H9 (cell line): ENCODE measurements at regions not wholly inside any gene's neighbourhood (a gene's known extent, or its start where the extent isn't known, plus 50 kb on each side); places are given as distances from the start of the nearest gene placed in this dataset.

Source experiments
- DNase-seq: peaks from one replicate; pipeline ENCODE4 v3.0.0-alpha.2; 2017
- H2AFZ ChIP-seq: one replicate; pipeline ENCODE4 v1.6.1; 2013; ENCODE audit warnings: mild to moderate bottlenecking, low read length, control low read depth, moderate library complexity
- H2AK5ac ChIP-seq: 2 replicates; pipeline ENCODE4 v1.6.1; 2013; ENCODE audit warnings: low read length, control low read depth, mixed read lengths; ENCODE audit not compliant: insufficient read length
- H2BK120ac ChIP-seq: one replicate; pipeline ENCODE4 v1.6.1; 2013; ENCODE audit warnings: low read depth, mild to moderate bottlenecking, low read length, control low read depth, inconsistent platforms; ENCODE audit not compliant: poor library complexity, severe bottlenecking
- H2BK12ac ChIP-seq: 2 replicates; pipeline ENCODE4 v1.6.1; 2013; ENCODE audit warnings: low read length, control low read depth, mixed read lengths, low read depth; ENCODE audit not compliant: insufficient read length
- H2BK15ac ChIP-seq: 2 replicates; pipeline ENCODE4 v1.6.1; 2013; ENCODE audit warnings: low read depth, low read length, control low read depth
- H2BK20ac ChIP-seq: one replicate; pipeline ENCODE4 v1.6.1; 2013; ENCODE audit warnings: low read depth, mild to moderate bottlenecking, low read length, control low read depth, inconsistent platforms; ENCODE audit not compliant: poor library complexity, severe bottlenecking
- H2BK5ac ChIP-seq: 2 replicates; pipeline ENCODE4 v1.6.1; 2013; ENCODE audit warnings: low read length, control low read depth, mixed read lengths; ENCODE audit not compliant: insufficient read length
- H3K14ac ChIP-seq: 2 replicates; pipeline ENCODE4 v1.6.1; 2013; ENCODE audit warnings: low read length, control low read depth; ENCODE audit not compliant: insufficient read depth
- H3K18ac ChIP-seq: 2 replicates; pipeline ENCODE4 v1.6.1; 2013; ENCODE audit warnings: low read depth, mild to moderate bottlenecking, mixed read lengths, low read length, control low read depth; ENCODE audit not compliant: insufficient read length
- H3K23ac ChIP-seq: 2 replicates; pipeline ENCODE4 v1.6.1; 2013; ENCODE audit warnings: low read length, control low read depth, mixed read lengths, low read depth; ENCODE audit not compliant: insufficient read length
- H3K23me2 ChIP-seq: 2 replicates; pipeline ENCODE4 v1.6.1; 2013; ENCODE audit warnings: low read depth, mild to moderate bottlenecking, mixed read lengths, low read length, control low read depth; ENCODE audit not compliant: insufficient read length, poor library complexity, severe bottlenecking
- H3K27ac ChIP-seq: 2 replicates; pipeline ENCODE4 v1.5.1; 2013; ENCODE audit warnings: low read length, control low read depth, mixed read lengths, low read depth; ENCODE audit not compliant: insufficient read length
- H3K27me3 ChIP-seq: 2 replicates; pipeline ENCODE4 v1.6.1; 2013; ENCODE audit warnings: low read length, control low read depth, inconsistent platforms; ENCODE audit not compliant: insufficient read depth
- H3K4ac ChIP-seq: 2 replicates; pipeline ENCODE4 v1.6.1; 2013; ENCODE audit warnings: low read depth, mild to moderate bottlenecking, control low read depth, inconsistent platforms, low read length, moderate library complexity
- H3K4me1 ChIP-seq: 2 replicates; pipeline ENCODE4 v1.6.1; 2013; ENCODE audit warnings: low read length, control low read depth, inconsistent platforms; ENCODE audit not compliant: insufficient read depth
- H3K4me2 ChIP-seq: 2 replicates; pipeline ENCODE4 v1.6.1; 2013; ENCODE audit warnings: low read length, control low read depth, mixed read lengths; ENCODE audit not compliant: insufficient read length, insufficient read depth
- H3K56ac ChIP-seq: 2 replicates; pipeline ENCODE4 v1.6.1; 2013; ENCODE audit warnings: low read depth, mild to moderate bottlenecking, mixed read lengths, low read length, control low read depth; ENCODE audit not compliant: insufficient read length
- H3K79me1 ChIP-seq: 2 replicates; pipeline ENCODE4 v1.6.1; 2013; ENCODE audit warnings: low read depth, mild to moderate bottlenecking, moderate library complexity, low read length, control low read depth, inconsistent platforms; ENCODE audit not compliant: insufficient read depth, poor library complexity, severe bottlenecking
- H3K79me2 ChIP-seq: 2 replicates; pipeline ENCODE4 v1.6.1; 2013; ENCODE audit warnings: low read length, control low read depth, inconsistent platforms; ENCODE audit not compliant: insufficient read depth
- H3K9ac ChIP-seq: 2 replicates; pipeline ENCODE4 v1.6.1; 2013; ENCODE audit warnings: low read length, control low read depth, mixed read lengths; ENCODE audit not compliant: insufficient read length; ENCODE audit errors: extremely low read depth
- H3K9me3 ChIP-seq: one replicate; pipeline ENCODE4 v1.6.1; 2013; ENCODE audit warnings: low read depth, low read length, inconsistent platforms; ENCODE audit not compliant: control insufficient read depth
- H3T11ph ChIP-seq: one replicate; pipeline ENCODE4 v1.6.1; 2013; ENCODE audit warnings: mild to moderate bottlenecking, low read length, control low read depth, inconsistent platforms
- H4K20me1 ChIP-seq: one replicate; pipeline ENCODE4 v1.6.1; 2013; ENCODE audit not compliant: control insufficient read depth, insufficient read length, insufficient read depth
- H4K5ac ChIP-seq: 2 replicates; pipeline ENCODE4 v1.6.1; 2013; ENCODE audit warnings: low read depth, mild to moderate bottlenecking, mixed read lengths, low read length, control low read depth; ENCODE audit not compliant: insufficient read length
- H4K8ac ChIP-seq: replicated peaks from 2 replicates; pipeline ENCODE4 v1.6.1; 2013; ENCODE audit warnings: low read length, control low read depth, mixed read lengths, low read depth; ENCODE audit not compliant: insufficient read length
- H4K91ac ChIP-seq: 2 replicates; pipeline ENCODE4 v1.6.1; 2013; ENCODE audit warnings: low read depth, mild to moderate bottlenecking, moderate library complexity, mixed read lengths, low read length, control low read depth; ENCODE audit not compliant: insufficient read length
- H3K27ac Mint-ChIP-seq, 3 experiments: 2 replicates in 2 of 3; 3 replicates in 1 of 3; pipeline ENCODE4 v1.8.0; 2020 to 2021; ENCODE audit warnings: mixed read lengths in 3 of 3, mild to moderate bottlenecking in 1 of 3, moderate library complexity in 1 of 3
- H3K27me3 Mint-ChIP-seq: 2 replicates; pipeline ENCODE4 v1.8.0; 2021; ENCODE audit warnings: low read depth, mild to moderate bottlenecking, moderate library complexity, mixed read lengths
- H3K36me3 Mint-ChIP-seq, 3 experiments: 2 replicates in 2 of 3; 3 replicates in 1 of 3; pipeline ENCODE4 v1.8.0; 2020 to 2021; ENCODE audit warnings: low read depth in 3 of 3, mixed read lengths in 3 of 3; ENCODE audit not compliant: insufficient read depth in 1 of 3
- H3K4me1 Mint-ChIP-seq, 2 experiments: 2 replicates each; pipeline ENCODE4 v1.8.0; 2020; ENCODE audit warnings: mixed read lengths in 2 of 2
- H3K4me3 Mint-ChIP-seq, 2 experiments: 2 replicates in 1 of 2; 3 replicates in 1 of 2; pipeline ENCODE4 v1.8.0; 2020 to 2021; ENCODE audit warnings: mild to moderate bottlenecking in 2 of 2, mixed read lengths in 2 of 2, moderate library complexity in 1 of 2
- H3K9me3 Mint-ChIP-seq, 2 experiments: 2 replicates in 1 of 2; 3 replicates in 1 of 2; pipeline ENCODE4 v1.8.0; 2020; ENCODE audit warnings: mild to moderate bottlenecking in 2 of 2, mixed read lengths in 2 of 2, moderate library complexity in 1 of 2
- CTCF ChIP-seq: fragments of 200-600 bp; sonication (generic); conservative IDR thresholded peaks from 3 replicates; pipeline ENCODE4 v1.8.0; 2021; ENCODE audit warnings: antibody characterized with exemption, mild to moderate bottlenecking
- WGBS: extraction: QIAGEN DNeasy Blood & Tissue Kit; methylation state at CpG from one replicate; pipeline ENCODE4 v1.1.7; 2013; ENCODE audit warnings: missing lambda C conversion rate, low lambda C conversion rate, mixed read lengths; ENCODE audit not compliant: insufficient read length; ENCODE audit errors: extremely low coverage; 5-methylcytosine and 5-hydroxymethylcytosine counted together

DNA sequence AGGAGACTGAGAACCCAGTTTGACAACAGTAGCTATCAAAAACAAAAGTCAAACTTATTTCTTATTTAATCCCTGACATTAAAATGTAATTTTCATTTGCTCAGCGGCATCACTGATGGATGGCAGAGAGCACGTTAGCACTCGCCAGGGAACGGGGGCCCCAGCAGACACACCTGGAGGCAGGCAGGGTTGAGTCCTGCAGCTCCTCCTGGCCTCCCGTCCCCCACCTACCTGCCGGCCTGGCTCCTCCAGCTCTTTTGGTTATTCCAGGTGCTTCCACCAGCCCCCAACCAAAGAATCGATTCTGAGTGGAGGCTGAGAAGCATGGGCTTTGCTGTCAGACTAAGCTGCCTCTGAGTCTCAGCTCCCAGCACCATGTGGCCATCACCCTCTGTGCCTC lies 113.6 kb downstream of the PHETA1 start:
- Histone ChIP-seq H3K14ac (no peak overlapping the region), H3K27me3 (no peaks in the 10 kb centered on the region; the same call in 1 of the 2 replicates), H3K4ac (no peak overlapping the region), H3K4me1 (no peaks in the 10 kb centered on the region), H4K5ac (no peak overlapping the region), H3K4me2 (no peak overlapping the region), H3K23me2 (no peaks in the 10 kb centered on the region), H3K18ac (no peak overlapping the region), H3K27ac (no peak overlapping the region), H2AK5ac (no peak overlapping the region), H3K79me1 (no peaks in the 10 kb centered on the region), H3K9ac (no peak overlapping the region), H4K8ac (no peak overlapping the region), H3T11ph (no peak overlapping the region), H2BK120ac (no peak overlapping the region), H3K79me2 (no peaks in the 10 kb centered on the region), H3K56ac (no peak overlapping the region), H2BK5ac (no peak overlapping the region), H3K23ac (no peak overlapping the region), H4K20me1 (no peaks in the 10 kb centered on the region), H2AFZ (no peak overlapping the region), H2BK20ac (no peak overlapping the region), H3K9me3 (no peaks in the 10 kb centered on the region), H4K91ac (no peak overlapping the region), H2BK15ac (no peak overlapping the region), H2BK12ac (no peak overlapping the region)
- no CpG with 5 or more reads among the region's 7 CpGs for WGBS
- no peak overlapping the region for H3K4me3 Mint-ChIP-seq
- no peak for DNase-seq
- H3K27ac Mint-ChIP-seq = no peak overlapping the region
- H3K4me1 Mint-ChIP-seq = no peaks in the 10 kb centered on the region
- H3K9me3 Mint-ChIP-seq = no peaks in the 10 kb centered on the region
- H3K36me3 Mint-ChIP-seq = no peaks in the 10 kb centered on the region; a peak in 1 of 7 replicates
- TF ChIP-seq CTCF = no peak
- peaks cover 2% of the 10 kb centered on the region for H3K27me3 Mint-ChIP-seq
